ENCODE measurements at regions not wholly inside any gene's neighbourhood (a gene's known extent, or its start where the extent isn't known, plus 50 kb on each side); places are given as distances from the start of the nearest gene placed in this dataset.
"Not testable (repeated sequence)": the region's sequence is repeated elsewhere in the genome, so short reads cannot be mapped to it uniquely, and the experiment has no call there.

- no peak for FAIRE-seq
- DNase-seq (ENCODE audit: extremely low spot score, insufficient read length, low read depth): no peak
Observed at GRCh38 chr11:29272019-29272654, 744.7 kb downstream of the KCNA4 start.

GRCh38 chr11:29271616-29272015, 745.2 kb downstream of the KCNA4 start:
- FAIRE-seq: no peak

GRCh38 chr11:29268733-29269132, 748.1 kb downstream of the KCNA4 start:
- FAIRE-seq (no peak), DNase-seq (ENCODE audit: extremely low spot score, insufficient read length, low read depth) (no peak)

More at GRCh38 chr11:29271616-29272015, 745.2 kb downstream of the KCNA4 start:
- DNase-seq (ENCODE audit: extremely low spot score, insufficient read length, low read depth): no peak

DNA sequence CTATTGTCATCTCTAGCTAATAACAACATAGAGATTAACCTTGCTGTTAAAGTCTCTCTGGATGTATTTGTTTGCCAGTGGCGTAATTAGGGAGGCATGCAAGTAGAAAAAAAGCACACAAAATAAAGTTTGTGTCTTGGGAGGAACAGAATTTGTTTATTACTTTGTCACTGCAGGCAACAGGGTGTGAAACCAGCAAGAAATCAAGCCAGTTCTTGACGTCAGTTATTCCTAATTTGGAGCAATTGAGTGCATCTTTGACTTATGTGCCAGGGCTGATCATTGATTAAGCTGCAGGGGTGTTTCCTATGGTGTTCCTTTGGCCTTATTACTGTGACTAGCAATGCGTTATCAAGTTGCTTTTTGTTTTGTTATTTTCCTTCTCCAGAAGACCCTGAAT, 751.0 kb downstream of the KCNA4 start:
- no peak for FAIRE-seq
- DNase-seq (ENCODE audit: extremely low spot score, insufficient read length, low read depth): no peak

DNA sequence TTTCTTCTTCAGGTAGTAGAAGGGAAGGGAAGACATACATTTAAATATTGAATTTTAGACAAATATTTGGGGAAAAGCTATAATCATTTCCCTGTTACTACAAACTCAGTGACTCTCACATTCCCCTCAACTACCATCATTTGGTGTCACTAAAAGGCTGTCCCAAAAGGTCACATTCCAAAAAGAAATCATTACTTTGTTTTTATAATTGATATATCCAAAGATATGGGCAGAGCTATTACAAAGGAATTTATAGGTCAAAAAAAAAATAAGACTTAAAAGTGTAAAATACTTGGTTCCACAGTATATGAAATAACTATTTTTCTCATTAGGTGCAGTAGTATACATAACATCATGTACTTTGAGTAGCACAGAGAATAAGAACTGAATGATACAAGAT, 751.4 kb downstream of the KCNA4 start:
- no peak for FAIRE-seq
- no peak for DNase-seq (ENCODE audit: extremely low spot score, insufficient read length, low read depth)

DNA sequence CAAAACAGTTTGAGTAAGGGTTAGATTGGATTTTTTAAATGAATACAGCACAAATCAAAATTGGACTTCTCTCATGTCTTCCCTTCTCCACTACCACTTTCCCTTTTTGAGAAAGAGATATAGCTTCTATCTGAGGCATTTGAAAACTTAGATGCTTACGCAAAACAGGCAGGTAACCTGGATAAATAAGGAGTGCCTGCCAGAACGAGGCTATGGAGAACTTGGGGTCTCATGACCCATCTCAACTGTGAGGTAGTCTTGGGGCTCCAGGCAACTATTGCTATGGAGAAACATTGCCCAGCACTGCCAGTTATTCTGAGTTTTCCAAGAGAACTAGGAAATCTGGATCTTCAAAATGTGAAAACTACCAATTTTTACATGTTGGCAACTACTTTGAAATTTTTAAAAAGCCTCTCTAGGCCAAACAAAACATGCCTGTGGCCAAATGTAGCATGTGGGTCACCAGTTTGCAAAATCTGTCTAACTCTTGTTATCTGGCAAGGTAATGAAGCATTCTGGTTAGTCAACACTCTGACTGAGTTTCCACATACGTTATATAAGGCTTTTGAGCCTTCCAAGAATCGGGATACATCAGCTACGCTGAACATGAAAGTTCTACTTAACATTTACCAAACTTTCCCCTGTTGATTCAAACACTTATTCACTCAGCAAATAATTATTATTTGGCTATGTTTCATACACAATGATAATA, 752.7 kb downstream of the KCNA4 start:
- no peak for FAIRE-seq
- DNase-seq (ENCODE audit: extremely low spot score, insufficient read length, low read depth): no peak

- DNase-seq (ENCODE audit: extremely low spot score, insufficient read length, low read depth) (no peak), FAIRE-seq (no peak)
Observed at GRCh38 chr11:29261831-29262230, 755.0 kb downstream of the KCNA4 start.

DNA sequence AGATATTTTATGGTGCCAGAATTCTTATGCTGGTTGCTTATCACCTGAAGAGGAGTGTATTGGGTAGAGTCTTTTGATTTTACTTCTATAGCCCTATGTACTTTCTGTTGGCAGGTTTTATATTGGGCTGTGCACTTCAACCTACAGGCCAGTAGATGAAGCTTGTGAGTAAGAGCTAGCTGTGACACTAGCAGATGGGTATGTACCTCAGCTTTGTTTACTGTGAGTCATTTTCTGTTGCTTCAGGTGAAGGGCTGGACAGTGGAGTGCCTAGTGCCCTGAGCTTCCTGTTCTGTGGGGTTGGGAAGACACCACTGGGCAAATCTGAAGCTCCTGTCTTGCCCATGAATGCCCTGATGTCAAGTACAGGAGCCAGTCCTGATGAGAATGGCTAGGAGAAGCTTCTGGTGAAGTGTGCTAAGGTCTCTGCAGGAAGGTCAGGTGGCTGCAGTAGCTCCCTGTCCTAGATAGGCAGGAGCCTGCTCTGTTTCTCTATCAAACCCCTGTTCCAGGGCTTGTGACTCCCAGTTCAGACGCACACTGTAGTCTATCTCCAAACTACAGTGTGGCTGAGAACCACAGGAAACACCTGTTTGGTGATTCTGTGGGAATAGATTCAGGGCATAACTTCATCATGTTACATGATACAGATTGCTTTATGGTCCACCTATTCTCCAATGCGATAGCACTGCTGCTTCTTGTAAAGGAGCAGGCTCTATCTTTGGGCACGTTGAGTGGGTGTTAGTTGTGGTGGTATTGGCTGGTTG, 755.7 kb downstream of the KCNA4 start:
- DNase-seq (ENCODE audit: extremely low spot score, insufficient read length, low read depth): no peak
- no peak for FAIRE-seq

- FAIRE-seq: no peak
Observed at GRCh38 chr11:29258411-29258810, 758.4 kb downstream of the KCNA4 start.

DNA sequence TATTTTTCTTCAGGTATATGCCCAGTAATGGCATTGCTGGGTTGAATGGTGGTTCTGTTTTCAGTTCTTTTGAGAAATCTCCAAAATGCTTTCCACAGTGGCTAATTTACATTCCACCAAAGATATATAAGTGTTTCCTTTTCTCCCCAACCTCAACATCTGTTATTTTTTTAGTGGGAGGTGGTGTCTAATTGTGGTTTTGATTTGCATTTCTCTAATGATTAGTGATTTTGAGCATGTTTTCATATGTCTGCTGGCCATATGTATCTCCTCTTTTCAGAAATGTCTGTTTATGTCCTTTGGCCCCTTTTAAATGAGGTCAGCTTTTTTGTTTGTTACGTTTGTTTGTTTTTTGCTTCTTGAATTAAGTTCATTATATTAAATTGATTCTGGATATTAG, 760.2 kb downstream of the KCNA4 start:
- FAIRE-seq: no peak
- DNase-seq (ENCODE audit: extremely low spot score, insufficient read length, low read depth): no peak

More at GRCh38 chr11:29258411-29258810, 758.4 kb downstream of the KCNA4 start:
- DNase-seq (ENCODE audit: extremely low spot score, insufficient read length, low read depth): no peak

DNA sequence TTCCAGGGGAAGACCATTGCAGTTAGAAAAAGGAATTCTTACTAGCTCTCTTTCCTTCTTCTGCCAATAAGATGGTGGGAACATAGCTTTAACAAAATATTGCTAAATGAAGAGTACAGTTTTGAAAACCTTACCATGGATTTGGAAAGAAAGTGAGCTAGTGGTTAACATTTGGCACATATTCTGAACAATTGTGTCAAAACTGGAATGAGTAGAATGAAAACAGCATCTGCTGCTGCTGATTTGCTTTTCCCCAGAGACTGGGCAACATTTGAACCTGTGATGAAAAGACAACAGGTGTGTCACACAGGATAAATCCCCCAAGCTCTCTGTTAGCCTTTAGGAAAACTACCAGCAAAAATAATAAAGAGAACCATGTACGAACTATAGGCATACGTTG, 761.4 kb downstream of the KCNA4 start:
- FAIRE-seq: no peak
- DNase-seq (ENCODE audit: extremely low spot score, insufficient read length, low read depth): no peak

DNA sequence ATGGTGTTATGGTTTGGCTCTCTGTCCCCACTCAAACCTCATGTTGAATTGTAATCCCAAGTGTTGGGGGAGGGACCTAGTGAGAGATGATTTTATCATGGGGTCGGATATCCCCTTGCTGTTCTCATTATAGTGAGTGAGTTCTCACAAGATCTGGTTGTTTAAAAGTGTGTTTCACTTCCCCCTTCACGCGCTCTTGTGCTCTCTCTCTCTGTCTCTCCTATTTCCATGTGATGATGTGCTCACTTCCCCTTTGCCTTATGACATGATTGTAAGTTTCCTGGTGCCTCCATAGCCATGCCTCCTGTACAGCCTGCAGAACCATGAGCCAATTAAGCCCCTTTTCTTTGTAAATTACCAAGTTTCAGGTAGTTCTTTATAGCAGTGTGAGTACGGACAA, 765.1 kb downstream of the KCNA4 start:
- DNase-seq (ENCODE audit: extremely low spot score, insufficient read length, low read depth) (no peak), FAIRE-seq (peak; percentile 77)

DNA sequence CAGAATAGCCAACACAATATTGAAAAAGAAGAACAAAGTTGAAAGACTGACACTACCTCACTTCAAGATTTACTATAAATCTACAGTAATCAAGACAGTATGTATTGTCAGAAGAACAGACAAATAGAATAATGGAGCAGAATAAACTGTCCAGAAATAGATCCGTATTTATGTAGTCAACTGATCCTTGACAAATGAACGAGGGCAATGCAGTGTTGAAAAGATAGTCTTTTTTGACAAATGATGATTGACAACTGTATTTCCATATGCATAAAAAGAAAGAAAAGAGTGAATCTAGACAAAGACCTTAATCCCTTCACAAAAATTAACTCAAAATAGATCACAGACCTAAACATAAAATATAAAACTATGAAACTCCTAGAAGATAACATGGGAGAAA, 767.1 kb downstream of the KCNA4 start:
- FAIRE-seq (no peak), DNase-seq (ENCODE audit: extremely low spot score, insufficient read length, low read depth) (no peak)

DNA sequence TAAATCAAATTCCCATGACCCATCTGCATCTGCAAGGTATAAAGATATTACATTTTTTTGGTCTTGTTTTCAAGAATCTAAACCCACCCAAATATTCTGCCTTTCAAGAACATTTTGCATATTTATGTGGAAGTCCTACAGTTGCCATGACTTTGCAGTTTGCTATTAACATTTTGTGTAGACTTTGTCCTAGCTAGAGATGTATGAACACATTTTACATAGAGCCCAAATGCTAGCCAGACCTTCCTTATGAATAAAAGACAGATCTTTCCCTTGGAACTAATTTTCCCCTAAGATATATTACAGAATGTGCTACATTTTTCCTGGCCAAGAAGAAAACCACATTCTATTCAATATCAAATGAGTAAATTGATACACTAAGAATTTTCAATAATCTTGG, 772.5 kb downstream of the KCNA4 start:
- DNase-seq (ENCODE audit: extremely low spot score, insufficient read length, low read depth): no peak

GRCh38 chr11:29243616-29244015, 773.2 kb downstream of the KCNA4 start:
- FAIRE-seq: no peak
- no peak for DNase-seq (ENCODE audit: extremely low spot score, insufficient read length, low read depth)

More for the DNA sequence above, 772.5 kb downstream of the KCNA4 start:
- no peak for FAIRE-seq

GRCh38 chr11:29231991-29232390, 784.8 kb downstream of the KCNA4 start:
- FAIRE-seq: no peak
- no peak for DNase-seq (ENCODE audit: extremely low spot score, insufficient read length, low read depth)

DNA sequence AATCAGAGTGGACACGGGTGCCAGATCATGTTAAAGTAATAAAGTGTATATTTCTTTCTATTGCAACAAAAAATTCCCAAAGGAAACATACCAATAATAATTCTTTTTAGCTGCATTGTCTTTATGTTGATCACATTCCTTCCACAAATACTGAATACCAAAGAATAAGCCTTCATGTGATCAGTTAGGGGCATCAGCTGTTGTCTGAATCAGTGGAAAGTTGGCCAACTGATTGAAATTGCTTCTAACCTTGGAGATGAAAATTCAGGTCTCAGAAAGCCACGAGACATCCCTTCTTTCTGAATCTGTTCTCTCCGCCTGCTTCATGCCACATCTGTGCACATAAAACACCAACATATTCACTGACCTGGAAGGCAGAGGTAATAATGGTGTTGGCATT, 785.2 kb downstream of the KCNA4 start:
- DNase-seq (ENCODE audit: extremely low spot score, insufficient read length, low read depth): no peak
- no peak for FAIRE-seq

DNA sequence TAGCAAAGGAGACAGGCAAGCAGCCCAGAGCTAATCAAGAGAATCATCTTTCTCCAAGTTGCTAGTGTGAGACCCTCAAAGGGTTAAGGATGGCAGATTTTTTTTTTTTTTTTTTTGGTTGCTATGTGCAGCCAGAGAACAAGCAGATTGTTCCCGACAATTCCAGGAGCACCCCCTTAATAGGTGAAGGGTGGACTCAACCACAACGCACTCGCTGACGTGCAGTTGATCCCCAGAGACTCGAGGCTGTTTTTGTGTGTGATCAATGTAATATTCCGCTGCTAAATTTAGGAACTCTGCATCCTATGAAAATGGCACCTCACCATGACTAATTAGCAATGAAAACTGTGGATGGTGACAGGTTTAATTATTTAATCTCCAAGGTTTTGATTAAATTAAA, 789.0 kb downstream of the KCNA4 start:
- DNase-seq (ENCODE audit: extremely low spot score, insufficient read length, low read depth): no peak

DNA sequence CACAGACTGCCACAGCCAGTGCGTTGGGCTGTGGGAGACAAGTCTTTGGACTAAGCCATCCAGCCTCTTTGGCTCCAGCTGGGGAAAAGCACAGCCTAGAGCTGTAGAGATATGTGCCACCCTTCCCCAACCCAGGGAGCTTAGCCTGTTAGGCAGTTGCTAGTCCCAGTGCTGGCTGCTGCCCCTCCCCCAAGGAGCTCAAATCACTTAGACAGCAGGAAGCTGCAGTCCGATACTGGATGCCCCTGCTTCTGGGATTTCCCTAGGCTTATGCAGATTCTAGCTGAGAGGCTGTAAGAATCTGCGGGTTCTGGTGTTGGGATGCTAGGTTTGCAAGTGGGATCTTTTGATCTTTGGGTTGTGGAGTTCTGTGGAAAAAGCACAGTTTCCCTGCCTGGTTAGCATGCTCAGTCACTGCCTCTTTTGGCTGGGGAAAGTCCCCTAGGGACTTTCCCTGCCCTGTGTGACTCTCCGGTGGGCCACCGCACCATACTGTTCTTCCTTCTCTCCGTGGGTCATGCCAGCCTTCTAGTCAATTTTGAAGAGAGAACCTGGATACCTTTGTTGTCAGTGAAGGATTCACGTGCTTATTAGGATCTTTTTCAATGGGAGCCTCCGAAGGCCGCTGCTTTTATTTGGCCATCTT, 792.0 kb downstream of the KCNA4 start:
- FAIRE-seq (no peak), DNase-seq (ENCODE audit: extremely low spot score, insufficient read length, low read depth) (no peak)

More for the DNA sequence above, 789.0 kb downstream of the KCNA4 start:
- no peak for FAIRE-seq

DNA sequence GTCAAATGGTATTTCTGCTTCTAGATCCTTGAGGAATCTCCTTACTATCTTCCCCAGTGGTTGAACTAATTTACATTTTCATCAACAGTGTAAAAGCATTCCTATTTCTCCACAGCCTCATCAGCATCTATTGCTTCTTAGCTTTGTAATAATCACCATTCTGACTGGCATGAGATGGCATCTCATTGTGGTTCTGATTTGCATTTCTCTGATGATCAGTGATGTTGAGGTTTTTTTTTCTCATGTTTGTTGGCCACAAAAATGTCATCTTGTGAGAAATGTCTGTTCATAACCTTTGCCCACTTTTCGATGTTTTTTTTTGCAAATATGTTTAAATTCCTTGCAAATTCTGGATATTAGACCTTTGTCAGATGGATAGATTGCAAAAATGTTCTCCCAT, 797.3 kb downstream of the KCNA4 start:
- not testable (repeated sequence) for FAIRE-seq; DNase-seq (ENCODE audit: extremely low spot score, insufficient read length, low read depth)

DNA sequence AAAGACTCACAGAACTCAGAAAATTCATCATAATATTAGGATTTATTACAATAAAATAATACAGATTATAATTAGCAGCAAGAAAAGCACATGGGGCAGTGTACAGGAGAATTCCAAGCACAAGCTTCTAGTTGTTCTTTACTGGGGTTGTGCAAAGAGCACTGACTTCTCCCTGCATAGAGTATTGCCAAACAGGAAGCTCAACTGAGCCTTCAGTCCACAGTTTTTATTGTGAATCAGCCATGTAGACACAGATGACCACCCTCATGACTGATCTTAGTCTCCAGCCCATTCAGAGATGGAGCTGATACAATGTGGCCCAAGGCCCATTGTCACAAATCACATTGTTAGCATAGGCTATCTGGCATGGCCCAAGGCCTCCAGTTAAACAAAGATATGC, 798.9 kb downstream of the KCNA4 start:
- FAIRE-seq (no peak), DNase-seq (ENCODE audit: extremely low spot score, insufficient read length, low read depth) (no peak)

Measured in GM18507 (cell line).